ENCODE measurements at regions not wholly inside any gene's neighbourhood (a gene's known extent, or its start where the extent isn't known, plus 50 kb on each side); places are given as distances from the start of the nearest gene placed in this dataset.

DNA sequence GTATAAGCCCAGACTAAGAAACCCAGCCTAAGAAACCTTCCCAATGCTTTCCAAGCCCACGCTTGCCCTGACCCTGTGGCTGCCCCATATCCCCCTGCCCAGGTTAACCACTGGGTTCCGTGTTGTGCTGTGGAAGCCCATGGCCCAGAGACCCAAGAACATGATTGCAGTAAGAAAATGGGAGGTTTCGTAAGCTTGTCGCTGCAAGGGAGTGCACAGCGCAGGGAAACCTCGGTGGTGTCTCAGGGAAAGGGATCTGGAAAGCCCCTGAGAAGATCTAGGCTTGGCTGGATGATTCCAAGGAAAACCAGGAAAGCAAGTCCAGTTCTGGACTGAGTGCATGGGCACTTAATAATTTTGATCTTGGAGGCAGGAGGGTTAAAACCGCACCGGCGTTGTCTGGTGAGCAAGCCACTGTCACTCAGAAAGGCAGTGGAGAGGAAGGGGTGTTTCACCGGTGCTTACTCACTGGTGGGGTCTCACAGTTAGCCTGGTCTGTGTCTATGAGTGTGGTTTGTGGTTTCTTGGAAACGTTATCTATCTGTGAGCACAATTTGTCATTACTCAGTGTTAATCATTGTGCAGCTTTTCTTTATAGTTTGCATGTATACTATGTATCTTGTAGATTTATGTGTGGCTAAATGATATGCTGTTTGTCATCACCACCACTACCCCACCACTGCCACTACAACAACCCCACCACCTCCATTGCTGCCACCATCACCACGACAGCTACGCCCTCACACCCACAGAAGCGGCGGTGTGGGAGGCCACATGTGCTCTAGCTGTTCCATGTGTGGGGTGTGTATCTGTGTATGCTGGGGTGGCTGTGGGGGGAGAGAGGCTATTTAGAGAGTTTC lies 53.3 kb upstream of the PRDM11 start:
- no peak for DNase-seq

DNA sequence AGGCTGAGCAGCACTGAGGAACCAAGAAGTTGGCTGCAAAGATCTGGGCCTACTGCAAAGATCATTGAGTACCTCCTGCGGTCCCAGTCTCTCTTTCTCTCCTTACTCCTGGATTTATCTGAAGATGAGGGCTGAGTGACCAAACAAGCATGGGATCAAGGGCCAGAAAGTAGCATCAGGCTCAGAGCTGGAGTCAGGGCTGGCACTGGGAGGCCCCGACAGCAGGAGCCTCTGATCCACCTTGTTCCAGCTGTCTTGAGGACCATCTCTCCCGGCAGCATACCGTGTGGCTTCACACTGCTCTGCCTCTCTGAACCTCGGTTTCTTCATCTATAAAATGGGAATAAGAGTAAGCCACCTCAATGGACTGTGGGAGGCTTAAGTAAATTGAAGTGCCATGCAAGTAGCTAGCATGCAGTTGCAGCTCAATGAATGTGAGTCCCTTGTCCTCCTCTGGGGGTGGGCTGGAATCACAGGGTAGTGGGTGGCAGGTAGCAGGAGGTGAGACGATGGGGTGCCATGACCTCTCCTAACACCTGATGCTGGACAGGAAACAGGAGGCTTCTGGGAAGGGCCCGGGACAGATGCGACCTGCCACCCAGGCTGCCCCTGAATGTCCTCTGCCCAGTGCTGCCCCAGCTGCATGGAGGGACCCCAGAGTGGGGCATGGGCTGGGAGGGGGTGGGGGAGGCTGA lies 52.5 kb upstream of the PRDM11 start:
- no peak for DNase-seq

DNA sequence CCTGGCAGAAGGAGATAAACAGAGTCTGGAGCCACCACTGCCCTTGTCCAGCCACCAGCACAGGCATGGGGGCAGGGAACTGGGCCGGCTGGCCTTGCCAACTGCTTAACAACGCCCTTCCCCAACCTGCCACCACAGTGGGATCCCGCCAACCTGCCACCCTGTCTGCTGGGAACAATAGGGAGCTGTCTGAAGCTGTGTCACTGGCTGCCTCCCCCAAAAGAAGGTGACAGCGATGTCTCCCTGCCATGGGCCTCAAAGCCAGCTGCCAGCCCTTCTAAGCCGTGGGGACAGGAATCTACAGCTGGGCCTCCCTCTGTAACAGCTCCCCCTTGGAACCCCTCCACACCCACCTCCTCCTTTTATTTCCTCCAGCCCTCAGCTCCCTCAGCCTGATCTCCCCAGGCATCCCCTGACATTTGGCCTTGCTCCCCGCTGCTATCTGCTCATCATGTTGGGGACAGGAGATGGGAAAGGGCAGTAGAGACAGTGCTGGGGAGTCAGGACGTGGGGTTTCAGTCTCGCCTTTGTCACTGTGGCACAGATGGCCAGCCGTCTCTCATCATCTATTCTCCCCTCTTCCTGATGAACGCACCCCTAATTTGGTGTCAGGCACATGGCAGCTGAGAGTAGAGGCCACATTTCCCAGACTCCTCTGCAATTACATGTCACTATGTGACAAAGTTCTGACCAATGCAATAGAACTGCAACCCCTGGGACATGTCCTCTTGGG lies 51.3 kb upstream of the PRDM11 start:
- no peak for DNase-seq

DNA sequence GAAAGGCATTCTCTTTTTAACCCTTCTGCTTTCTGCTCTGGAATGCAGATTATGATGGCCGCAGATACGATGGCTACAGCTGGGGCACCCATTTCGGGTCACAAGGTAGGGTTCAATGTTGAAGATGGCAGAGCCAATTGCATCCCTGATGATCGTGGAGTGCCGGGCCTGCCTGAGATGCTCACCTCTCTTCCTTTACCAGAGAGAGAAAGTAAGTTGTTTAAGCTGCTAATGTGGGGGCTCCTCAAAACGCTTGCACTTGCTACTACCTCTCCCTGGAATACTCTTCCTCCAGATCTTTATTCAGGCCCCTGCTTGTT lies 50.8 kb upstream of the PRDM11 start:
- DNase-seq: no peak

DNA sequence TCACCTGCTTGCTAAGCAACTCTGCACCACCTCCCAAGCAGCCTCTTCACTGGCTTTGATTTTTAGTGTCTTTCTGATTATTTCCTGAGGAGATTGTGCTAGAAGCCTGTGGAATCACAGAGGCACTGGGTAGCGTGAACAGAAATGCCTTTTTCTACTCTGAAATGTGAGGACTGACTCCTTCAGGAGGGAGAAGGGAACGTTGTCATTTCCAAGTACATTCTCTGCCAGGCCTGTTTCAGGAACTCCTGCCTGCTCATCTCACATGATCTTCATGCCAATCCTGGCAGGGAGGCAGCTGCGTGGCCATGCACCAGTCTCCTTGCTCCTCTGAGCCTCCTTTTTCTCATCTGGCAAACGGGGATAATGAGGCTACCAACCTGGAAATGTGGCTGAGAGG lies 49.8 kb upstream of the PRDM11 start:
- DNase-seq: no peak

Measured in activated T-cell treated with anti-CD3 and anti-CD28 coated beads, Interleukin-2, amount 50 U/mL, for 1 hour (primary cell).